Pancreas (tissue), 10 donors: ENCODE measurements at regions not wholly inside any gene's neighbourhood (a gene's known extent, or its start where the extent isn't known, plus 50 kb on each side); places are given as distances from the start of the nearest gene placed in this dataset.

Experiments
- ATAC-seq, 4 donors: fragments of 200-7000 bp; cut with Tn5 transposase; one replicate each; pipeline versions ENCODE4 v1.8.0 to v1.9.1; 2020; ENCODE audit warnings: mild to moderate bottlenecking in 4 of 4, moderate library complexity in 4 of 4
- DNase-seq, 6 donors: peaks; one replicate each; pipeline ENCODE4 v3.0.0-alpha.2; 2020
- FAIRE-seq: peaks from 2 replicates; lab custom pipeline; 2012; peaks lifted over from hg19 to GRCh38; lab: Jason Lieb, UNC
- H3K27ac ChIP-seq, 4 donors: fragments of 200-600 bp; sonication (generic); 1 replicate in 3 of 4; 2 replicates in 1 of 4; pipeline versions ENCODE4 v1.5.0 to v1.8.0; 2020
- H3K27me3 ChIP-seq, 4 donors: fragments of 200-600 bp; one replicate each; pipeline ENCODE4 v1.8.0; 2021
- H3K36me3 ChIP-seq, 3 donors: fragments of 200-600 bp; sonication (generic) in 1 of 3; one replicate each; pipeline versions ENCODE4 v1.5.0 to v1.8.0; 2020 to 2021
- H3K4me1 ChIP-seq, 3 donors: fragments of 200-600 bp; one replicate each; pipeline ENCODE4 v1.8.0; 2021
- H3K4me3 ChIP-seq, 4 donors: fragments of 200-600 bp; sonication (generic) in 2 of 4; one replicate each; pipeline versions ENCODE4 v1.5.0 to v1.8.0; 2020 to 2021
- H3K9me3 ChIP-seq, 4 donors: fragments of 200-600 bp; one replicate each; pipeline ENCODE4 v1.8.0; 2021
- WGBS, 2 donors: extraction: QIAGEN DNeasy Blood & Tissue Kit; methylation state at CpG; one replicate each; pipeline ENCODE4 v1.1.7; 2013; 5-methylcytosine and 5-hydroxymethylcytosine counted together
- intact Hi-C, 3 donors: fragments of 100-400 bp; cut with DNase I; formaldehyde crosslinking; loops; one replicate each; pipeline versions ENCODE4 v1.11.1 to v1.14.2; 2022
- TF ChIP-seq, protein P1 (sequence below), 4 donors: fragments of 200-600 bp; sonication (generic) in 3 of 4; IDR thresholded peaks; one replicate each; pipeline versions ENCODE4 v1.5.0 to v1.8.0; 2021; ENCODE audit warnings: antibody characterized with exemption in 4 of 4
- donor health status: healthy with polysubstance abuse.
- donor health status: DM: no; HTN: no; CAD: no; lungs with moderate emphysema.
- donor health status: DM: no; HTN: no; CAD: no.
- donor health status: control.
- donor health status: control.
- donor health status: Bipolar disorder and iron deficiency.
- donor health status: DM: yes; HTN: yes; CAD: no.
- donor health status: DM: no; HTN: no; CAD: no.
- donor health status: DM: no; HTN: no; CAD: no.
- donor health status: DM: yes; HTN: yes; CAD: no.

DNA sequence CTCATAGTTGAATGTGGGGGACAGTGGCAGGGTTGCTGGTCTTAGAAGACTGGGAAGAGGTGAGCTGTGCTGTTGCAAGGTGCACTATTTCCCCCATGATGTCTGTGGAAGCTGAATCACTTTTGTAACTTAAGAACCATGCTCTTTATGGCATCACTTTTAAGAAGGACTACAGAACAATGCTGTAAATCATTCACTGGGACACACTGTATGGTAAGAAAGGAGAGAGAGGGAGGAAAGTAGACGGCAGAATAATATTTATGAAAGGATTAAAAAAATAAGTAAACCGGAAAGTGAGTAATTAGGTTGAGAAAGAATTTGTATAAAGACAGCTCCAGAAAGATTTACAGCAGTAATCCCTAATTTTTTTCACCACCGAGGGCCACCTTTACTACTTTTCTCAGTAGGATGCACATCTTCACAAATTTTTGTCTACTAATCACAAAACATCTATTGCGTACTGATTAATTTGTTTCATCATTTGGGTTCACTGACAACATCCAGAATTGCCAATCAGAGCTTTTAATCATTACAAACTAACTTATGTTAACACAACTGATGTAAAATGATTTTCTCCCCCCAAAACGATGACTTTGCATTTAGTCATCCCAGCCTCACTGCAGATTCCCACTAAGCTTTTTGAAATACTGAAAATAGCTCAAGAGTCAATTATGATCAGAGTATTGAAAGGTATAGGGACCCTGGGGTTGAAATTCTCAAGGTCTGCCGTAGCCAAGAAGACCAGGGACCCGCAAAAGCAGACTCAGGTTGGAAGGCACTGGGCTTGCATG lies 560.7 kb upstream of the NOX3 start:
- FAIRE-seq: no peak
- no peak overlapping the region for H3K27ac ChIP-seq
- no peaks in the 10 kb centered on the region for H3K4me1 ChIP-seq
- no peak for DNase-seq
- H3K4me3 ChIP-seq: no peak overlapping the region
- ATAC-seq: no peak
- TF ChIP-seq, protein P1, sequence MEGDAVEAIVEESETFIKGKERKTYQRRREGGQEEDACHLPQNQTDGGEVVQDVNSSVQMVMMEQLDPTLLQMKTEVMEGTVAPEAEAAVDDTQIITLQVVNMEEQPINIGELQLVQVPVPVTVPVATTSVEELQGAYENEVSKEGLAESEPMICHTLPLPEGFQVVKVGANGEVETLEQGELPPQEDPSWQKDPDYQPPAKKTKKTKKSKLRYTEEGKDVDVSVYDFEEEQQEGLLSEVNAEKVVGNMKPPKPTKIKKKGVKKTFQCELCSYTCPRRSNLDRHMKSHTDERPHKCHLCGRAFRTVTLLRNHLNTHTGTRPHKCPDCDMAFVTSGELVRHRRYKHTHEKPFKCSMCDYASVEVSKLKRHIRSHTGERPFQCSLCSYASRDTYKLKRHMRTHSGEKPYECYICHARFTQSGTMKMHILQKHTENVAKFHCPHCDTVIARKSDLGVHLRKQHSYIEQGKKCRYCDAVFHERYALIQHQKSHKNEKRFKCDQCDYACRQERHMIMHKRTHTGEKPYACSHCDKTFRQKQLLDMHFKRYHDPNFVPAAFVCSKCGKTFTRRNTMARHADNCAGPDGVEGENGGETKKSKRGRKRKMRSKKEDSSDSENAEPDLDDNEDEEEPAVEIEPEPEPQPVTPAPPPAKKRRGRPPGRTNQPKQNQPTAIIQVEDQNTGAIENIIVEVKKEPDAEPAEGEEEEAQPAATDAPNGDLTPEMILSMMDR (IDR thresholded peaks at IDR 0.05): no peak
- H3K36me3 ChIP-seq: no peaks in the 10 kb centered on the region
- intact Hi-C loops: no loop called here
- no peaks in the 10 kb centered on the region for H3K9me3 ChIP-seq
- H3K27me3 ChIP-seq: no peaks in the 10 kb centered on the region
- WGBS, 2 donors: 62 to 81% methylated on average over 7 of the region's 7 CpGs

DNA sequence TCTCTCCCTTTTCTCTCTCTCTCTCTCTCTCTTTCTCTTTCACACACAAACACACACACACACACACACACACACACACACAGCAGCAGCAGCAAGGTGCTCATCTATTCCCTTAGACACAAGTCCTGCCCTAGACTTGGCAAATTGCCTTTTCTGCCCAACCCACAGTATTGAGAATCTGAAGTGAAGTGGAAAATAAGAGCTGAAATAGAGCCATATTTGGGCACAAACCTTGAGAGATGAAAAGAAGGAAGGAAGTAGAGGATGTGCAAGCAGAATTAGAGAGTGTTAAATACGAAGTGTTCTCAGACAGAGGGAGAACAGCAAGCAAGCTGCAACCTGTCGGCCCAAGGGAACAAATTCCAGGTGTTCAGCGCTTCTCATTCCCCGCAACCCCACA lies 557.5 kb upstream of the NOX3 start:
- no peak for ATAC-seq
- 63 to 70% methylated on average over 4 of the region's 4 CpGs for WGBS, 2 donors
- H3K4me1 ChIP-seq: no peaks in the 10 kb centered on the region
- H3K36me3 ChIP-seq: no peaks in the 10 kb centered on the region
- no peaks in the 10 kb centered on the region for H3K27me3 ChIP-seq
- no peaks in the 10 kb centered on the region for H3K9me3 ChIP-seq
- TF ChIP-seq, protein P1 (IDR thresholded peaks at IDR 0.05): no peak
- no peak overlapping the region for H3K4me3 ChIP-seq
- no peak overlapping the region for H3K27ac ChIP-seq
- DNase-seq: no peak
- no peak for FAIRE-seq
- intact Hi-C loops: no loop called here

DNA sequence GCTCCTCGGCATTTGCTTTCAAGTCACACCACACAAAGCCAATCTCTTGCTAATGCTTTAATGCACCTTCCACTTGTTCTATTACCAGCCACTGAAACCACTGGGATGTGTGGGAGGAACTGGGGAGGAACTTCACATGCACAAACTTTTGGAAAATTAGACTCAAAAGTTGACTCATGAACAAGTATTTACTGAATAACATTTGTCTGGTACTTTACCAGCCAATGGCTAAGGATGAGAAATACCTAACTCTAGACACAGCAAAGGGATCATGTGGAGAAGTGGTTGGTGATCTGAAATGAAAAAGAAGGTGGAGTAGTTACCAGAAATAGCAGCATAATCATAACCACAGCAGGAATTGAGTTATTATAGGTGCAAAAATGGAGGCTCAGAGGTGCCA lies 554.0 kb upstream of the NOX3 start:
- H3K27me3 ChIP-seq: no peaks in the 10 kb centered on the region
- H3K27ac ChIP-seq: no peak overlapping the region
- no peaks in the 10 kb centered on the region for H3K9me3 ChIP-seq
- WGBS, 2 donors: 73 to 78% methylated on average over 1 of the region's 1 CpG
- no peaks in the 10 kb centered on the region for H3K36me3 ChIP-seq
- no peaks in the 10 kb centered on the region for H3K4me1 ChIP-seq
- H3K4me3 ChIP-seq: no peak overlapping the region
- intact Hi-C loops: no loop called here
- TF ChIP-seq, protein P1 (IDR thresholded peaks at IDR 0.05): no peak
- ATAC-seq: no peak
- no peak for DNase-seq
- no peak for FAIRE-seq

DNA sequence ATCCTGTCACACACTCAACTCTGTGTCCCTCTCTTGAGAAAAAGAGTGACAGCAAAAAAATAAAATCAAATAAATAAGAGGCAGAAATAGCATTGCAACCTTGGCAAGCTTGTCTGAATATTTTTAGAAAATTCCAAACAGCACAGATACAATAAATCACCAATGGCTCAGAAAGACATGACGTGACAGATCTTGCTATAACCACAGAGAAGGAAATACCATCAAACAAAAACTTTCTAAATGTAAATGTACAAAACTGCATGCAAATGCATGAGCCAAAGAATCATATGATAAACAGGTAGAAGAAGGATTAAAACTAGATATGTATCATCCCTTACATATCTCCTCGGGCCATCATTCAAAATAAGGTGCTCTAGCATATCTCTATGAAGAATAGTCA lies 549.2 kb upstream of the NOX3 start:
- Histone ChIP-seq H3K27ac (no peak overlapping the region), H3K36me3 (no peaks in the 10 kb centered on the region), H3K4me1 (no peaks in the 10 kb centered on the region), H3K27me3 (no peaks in the 10 kb centered on the region), H3K4me3 (no peak overlapping the region), H3K9me3 (no peaks in the 10 kb centered on the region)
- no peak for FAIRE-seq
- no peak for ATAC-seq
- WGBS, 2 donors: 57 to 67% methylated on average over 2 of the region's 2 CpGs
- no peak for DNase-seq
- TF ChIP-seq, protein P1 (IDR thresholded peaks at IDR 0.05): no peak
- intact Hi-C loops: no loop called here

DNA sequence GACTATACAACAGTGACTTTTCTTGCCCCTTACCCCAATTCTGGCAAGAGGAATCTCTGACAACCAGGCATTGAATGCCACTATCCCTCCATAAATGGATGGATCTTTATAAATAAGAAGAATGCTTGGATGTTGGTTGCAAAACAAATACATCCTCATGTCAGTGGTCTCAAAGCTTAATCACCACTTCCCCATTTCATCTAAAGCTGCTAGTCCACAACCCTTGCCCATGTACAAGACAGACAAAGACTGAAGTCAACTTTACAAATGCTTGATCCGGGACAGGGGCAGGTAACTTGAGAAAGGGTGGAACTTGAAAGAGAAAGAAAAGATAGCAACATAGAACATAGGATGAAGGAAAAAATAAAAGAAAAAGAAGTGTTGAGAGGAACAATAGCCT lies 540.5 kb upstream of the NOX3 start:
- intact Hi-C loops: no loop called here
- H3K27ac ChIP-seq: no peak overlapping the region
- H3K4me3 ChIP-seq: no peak overlapping the region
- FAIRE-seq (no peak), DNase-seq (no peak), ATAC-seq (no peak)
- H3K27me3 ChIP-seq: no peaks in the 10 kb centered on the region
- TF ChIP-seq, protein P1 (IDR thresholded peaks at IDR 0.05): no peak
- H3K36me3 ChIP-seq: no peaks in the 10 kb centered on the region
- H3K9me3 ChIP-seq: no peaks in the 10 kb centered on the region
- H3K4me1 ChIP-seq: no peaks in the 10 kb centered on the region
- 80 to 87% methylated on average over 1 of the region's 1 CpG for WGBS, 2 donors
